Osteoblast (primary cell): ENCODE measurements at regions not wholly inside any gene's neighbourhood (a gene's known extent, or its start where the extent isn't known, plus 50 kb on each side); places are given as distances from the start of the nearest gene placed in this dataset.
A peak's percentile ranks its signal among the peaks of the same experiment; 100 is the strongest.

Experiments
- DNase-seq: peaks from one replicate; pipeline ENCODE4 v3.0.0; 2011; ENCODE audit warnings: low spot score, mixed read lengths; ENCODE audit not compliant: insufficient read length; ENCODE audit errors: missing footprints
- H2AFZ ChIP-seq: 2 replicates; pipeline ENCODE4 v1.6.0; 2011; ENCODE audit warnings: mild to moderate bottlenecking, low read length
- H3K27ac ChIP-seq: 2 replicates; pipeline ENCODE4 v1.5.1; 2011; ENCODE audit warnings: mild to moderate bottlenecking, low read depth, low read length, moderate library complexity
- H3K27me3 ChIP-seq: 2 replicates; pipeline ENCODE4 v1.6.0; 2012; ENCODE audit warnings: mild to moderate bottlenecking, control low read depth, inconsistent platforms, low read length, moderate library complexity; ENCODE audit not compliant: insufficient read depth
- H3K36me3 ChIP-seq: 2 replicates; pipeline ENCODE4 v1.5.1; 2011; ENCODE audit warnings: mild to moderate bottlenecking, low read length, control low read depth, moderate library complexity; ENCODE audit not compliant: insufficient read depth
- H3K4me1 ChIP-seq: 2 replicates; pipeline ENCODE4 v1.5.1; 2011; ENCODE audit warnings: mild to moderate bottlenecking, low read length, control low read depth, moderate library complexity; ENCODE audit not compliant: insufficient read depth
- H3K4me2 ChIP-seq: 2 replicates; pipeline ENCODE4 v1.6.0; 2011; ENCODE audit warnings: mild to moderate bottlenecking, low read length; ENCODE audit not compliant: insufficient read depth
- H3K4me3 ChIP-seq: fragments of 200-600 bp; sonication (generic); 3 replicates; pipeline ENCODE4 v1.5.1; 2012; ENCODE audit warnings: mild to moderate bottlenecking, low read length, inconsistent platforms; ENCODE audit not compliant: insufficient read depth
- H3K79me2 ChIP-seq: 2 replicates; pipeline ENCODE4 v1.6.0; 2012; ENCODE audit warnings: mild to moderate bottlenecking, low read length, control low read depth, inconsistent platforms; ENCODE audit not compliant: insufficient read depth
- H3K9me3 ChIP-seq: 2 replicates; pipeline ENCODE4 v1.5.1; 2011; ENCODE audit warnings: low read depth, low read length, control low read depth
- H4K20me1 ChIP-seq: 2 replicates; pipeline ENCODE4 v1.6.0; 2012; ENCODE audit warnings: mild to moderate bottlenecking, low read length, control low read depth; ENCODE audit not compliant: insufficient read depth
- TF ChIP-seq, protein P1 (sequence below): IDR thresholded peaks from 2 replicates; pipeline ENCODE4 v1.5.1; 2011; ENCODE audit warnings: mild to moderate bottlenecking, low read depth, low read length, moderate library complexity; ENCODE audit errors: extremely low read depth

DNA sequence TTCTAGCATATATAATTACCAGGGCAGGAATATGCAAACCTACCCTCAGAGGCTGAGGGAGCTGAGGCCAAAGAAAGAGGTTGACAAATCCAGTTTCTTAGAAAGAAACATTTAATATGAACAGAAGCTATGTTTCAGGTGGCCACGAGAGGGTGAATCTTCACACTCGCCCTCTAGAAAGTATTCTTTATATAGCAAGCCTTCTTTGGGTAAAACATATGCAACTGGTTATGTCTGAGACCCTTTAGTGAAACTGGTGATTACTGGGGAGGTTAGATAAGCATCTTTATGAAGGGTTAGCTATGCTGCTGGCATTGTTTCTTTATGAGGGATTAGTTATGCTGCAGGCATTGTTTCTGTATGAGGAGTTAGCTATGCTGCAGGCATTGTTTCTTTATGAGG, 50.7 kb upstream of the GOLGA6L2 start:
- Histone ChIP-seq H3K36me3 (no peaks in the 10 kb centered on the region), H2AFZ (no peak overlapping the region), H3K4me2 (no peak overlapping the region), H3K4me3 (no peak overlapping the region), H3K27me3 (no peaks in the 10 kb centered on the region), H3K27ac (no peak overlapping the region), H4K20me1 (no peaks in the 10 kb centered on the region), H3K79me2 (no peaks in the 10 kb centered on the region), H3K4me1 (no peaks in the 10 kb centered on the region), H3K9me3 (no peaks in the 10 kb centered on the region)
- no peak for DNase-seq
- TF ChIP-seq, protein P1, sequence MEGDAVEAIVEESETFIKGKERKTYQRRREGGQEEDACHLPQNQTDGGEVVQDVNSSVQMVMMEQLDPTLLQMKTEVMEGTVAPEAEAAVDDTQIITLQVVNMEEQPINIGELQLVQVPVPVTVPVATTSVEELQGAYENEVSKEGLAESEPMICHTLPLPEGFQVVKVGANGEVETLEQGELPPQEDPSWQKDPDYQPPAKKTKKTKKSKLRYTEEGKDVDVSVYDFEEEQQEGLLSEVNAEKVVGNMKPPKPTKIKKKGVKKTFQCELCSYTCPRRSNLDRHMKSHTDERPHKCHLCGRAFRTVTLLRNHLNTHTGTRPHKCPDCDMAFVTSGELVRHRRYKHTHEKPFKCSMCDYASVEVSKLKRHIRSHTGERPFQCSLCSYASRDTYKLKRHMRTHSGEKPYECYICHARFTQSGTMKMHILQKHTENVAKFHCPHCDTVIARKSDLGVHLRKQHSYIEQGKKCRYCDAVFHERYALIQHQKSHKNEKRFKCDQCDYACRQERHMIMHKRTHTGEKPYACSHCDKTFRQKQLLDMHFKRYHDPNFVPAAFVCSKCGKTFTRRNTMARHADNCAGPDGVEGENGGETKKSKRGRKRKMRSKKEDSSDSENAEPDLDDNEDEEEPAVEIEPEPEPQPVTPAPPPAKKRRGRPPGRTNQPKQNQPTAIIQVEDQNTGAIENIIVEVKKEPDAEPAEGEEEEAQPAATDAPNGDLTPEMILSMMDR, result peak; percentile 47
